GM19463 (cell line): ENCODE measurements at regions not wholly inside any gene's neighbourhood (a gene's known extent, or its start where the extent isn't known, plus 50 kb on each side); places are given as distances from the start of the nearest gene placed in this dataset.

Source experiments
- ATAC-seq: cut with Tn5 transposase; IDR thresholded peaks from one replicate; pipeline ENCODE4 v1.9.1; 2021; ENCODE audit warnings: mild to moderate bottlenecking, moderate library complexity; ENCODE audit not compliant: unreplicated experiment

DNA sequence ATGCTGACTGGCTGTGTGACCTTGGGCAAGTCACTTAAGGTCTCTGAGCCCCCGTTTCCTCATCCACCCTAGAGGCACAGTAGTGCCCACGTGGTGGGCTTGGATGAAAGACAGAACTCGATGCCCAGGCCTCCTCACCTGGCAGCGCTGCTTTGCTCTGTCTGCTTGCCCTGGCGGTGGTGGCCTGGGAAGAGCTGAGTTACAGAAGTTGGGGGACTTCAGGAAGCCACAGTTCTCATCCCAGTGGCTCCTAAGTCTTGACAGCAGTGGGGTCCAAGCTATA, 171.5 kb upstream of the IER5L start:
- no peak for ATAC-seq

- no peak for ATAC-seq
Measured at GRCh38 chr9:129348890-129349664, 171.0 kb upstream of the IER5L start.

DNA sequence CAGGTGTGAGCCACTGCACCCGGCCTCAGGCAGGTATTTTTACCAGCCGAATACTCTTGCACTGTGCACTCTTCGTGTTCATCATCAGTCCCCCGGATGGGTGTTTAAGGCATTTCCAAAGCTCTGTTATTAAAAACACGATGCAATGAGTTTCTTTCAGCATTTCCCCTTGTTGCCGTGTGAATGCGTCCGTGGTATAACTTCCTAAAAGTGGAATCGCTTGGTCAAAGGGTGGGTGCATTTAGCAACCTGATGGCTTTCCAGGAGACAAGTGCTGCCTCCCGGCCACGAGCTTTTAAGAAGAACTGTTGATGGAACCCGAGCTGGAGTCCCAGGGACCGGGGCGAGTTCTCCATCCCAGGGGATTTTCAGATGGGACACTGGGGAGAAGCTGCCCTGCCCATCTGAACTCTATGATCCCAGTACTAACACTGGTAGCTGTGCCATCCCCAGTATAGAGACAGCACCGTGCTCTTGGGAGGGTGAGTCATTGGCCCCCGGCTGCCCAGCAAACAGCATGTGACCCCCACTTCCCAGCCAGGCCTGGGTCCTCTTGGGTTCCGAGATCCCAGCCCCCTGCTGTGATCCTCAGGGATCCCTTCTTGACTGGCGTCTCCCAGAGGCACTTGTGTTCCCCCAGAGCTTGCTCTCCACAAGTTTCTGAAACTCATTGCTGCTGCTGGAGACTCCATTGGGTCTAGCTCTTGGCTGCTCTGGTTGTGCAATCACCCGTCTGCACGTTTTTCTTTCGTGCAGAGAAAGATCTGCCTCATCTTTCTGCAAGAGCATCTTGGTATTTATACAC, 169.5 kb upstream of the IER5L start:
- ATAC-seq: no peak

- ATAC-seq: no peak
Measured at GRCh38 chr9:129346046-129346445, 168.0 kb upstream of the IER5L start.

DNA sequence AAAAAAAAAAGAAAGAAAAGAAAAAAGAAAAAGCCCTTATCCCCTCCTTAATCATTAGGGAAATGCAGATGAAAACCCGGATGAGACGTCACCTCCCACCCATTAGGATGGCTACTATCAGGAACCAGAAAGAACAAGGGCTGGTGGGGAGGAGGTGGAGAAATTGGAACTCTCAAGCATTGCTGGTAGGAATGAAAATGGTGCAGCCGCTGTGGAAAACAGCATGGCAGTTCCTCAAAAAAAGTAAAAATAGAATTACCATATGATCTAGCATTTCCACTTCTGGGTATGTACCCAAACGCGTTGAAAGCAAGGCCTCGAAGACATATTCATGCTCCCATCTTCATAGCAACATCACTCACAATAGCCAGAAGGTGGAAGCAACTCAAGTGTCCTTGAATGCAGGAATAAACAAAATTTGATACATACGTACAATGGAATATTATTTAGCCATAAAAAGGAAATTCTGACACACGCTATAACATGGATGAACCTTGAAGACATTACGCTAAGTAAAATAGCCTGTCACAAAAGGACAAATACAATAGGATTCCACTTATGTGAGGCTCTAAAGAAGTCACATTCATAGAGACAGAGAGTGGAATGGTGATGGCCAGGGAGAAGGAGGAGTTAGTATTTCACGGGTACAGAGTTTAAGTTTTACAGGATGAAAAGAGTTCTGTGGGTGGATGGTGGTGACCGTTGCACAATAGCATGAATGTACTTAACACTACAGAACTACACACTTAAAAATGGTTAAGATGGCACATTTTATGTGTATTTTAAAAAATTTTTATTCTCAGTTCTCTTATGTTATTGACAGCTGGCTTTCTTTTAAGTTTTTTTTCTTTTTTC, 166.8 kb upstream of the IER5L start:
- no peak for ATAC-seq

DNA sequence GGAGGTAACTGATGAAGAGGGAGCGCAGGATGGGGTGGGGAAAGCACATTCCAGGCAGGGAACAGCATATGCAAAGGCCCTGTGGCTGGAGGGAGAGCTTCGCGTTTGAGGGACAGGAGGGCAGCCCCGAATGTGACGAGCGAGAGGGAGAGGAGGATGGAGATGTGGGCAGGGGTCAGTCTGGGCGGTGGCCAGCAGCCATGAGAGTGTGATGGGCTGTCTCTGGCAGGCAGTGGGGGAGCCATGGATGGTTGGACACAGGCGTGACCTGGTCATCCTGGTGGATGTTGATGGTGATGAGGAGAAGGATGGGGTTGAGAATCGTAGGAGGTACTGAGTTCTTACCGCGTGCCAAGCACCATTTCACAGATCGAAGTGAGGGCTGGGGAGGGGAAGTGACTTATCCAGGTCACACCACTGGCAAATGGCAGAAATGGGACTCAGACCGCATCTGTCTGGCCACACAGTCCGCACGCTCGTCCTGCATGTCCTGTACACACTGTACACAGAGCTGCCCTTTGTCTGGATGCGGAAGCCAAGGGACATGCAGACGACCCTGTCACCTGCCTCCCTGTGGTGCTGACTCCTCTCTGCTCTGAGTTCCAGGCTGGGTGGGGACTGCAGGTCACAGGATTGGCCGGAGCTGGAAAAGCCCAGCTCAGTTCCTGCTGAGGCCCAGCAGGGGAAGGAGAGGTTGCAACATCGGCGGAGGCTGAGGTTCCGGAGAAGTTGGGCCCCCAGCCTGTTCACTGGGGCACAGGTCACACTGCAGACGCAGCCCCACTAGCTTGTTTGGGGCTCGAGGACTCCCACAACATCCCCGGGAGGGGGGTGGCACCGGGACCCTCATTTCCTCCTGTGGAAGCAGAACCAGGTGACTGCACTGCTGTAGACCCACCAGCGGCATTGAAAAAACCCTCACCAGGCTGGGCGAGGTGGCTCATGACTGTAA, 165.6 kb upstream of the IER5L start:
- no peak for ATAC-seq

- ATAC-seq: no peak
Measured at GRCh38 chr9:129342591-129343423, 164.7 kb upstream of the IER5L start.

GRCh38 chr9:129341987-129342348, 163.9 kb upstream of the IER5L start:
- no peak for ATAC-seq

DNA sequence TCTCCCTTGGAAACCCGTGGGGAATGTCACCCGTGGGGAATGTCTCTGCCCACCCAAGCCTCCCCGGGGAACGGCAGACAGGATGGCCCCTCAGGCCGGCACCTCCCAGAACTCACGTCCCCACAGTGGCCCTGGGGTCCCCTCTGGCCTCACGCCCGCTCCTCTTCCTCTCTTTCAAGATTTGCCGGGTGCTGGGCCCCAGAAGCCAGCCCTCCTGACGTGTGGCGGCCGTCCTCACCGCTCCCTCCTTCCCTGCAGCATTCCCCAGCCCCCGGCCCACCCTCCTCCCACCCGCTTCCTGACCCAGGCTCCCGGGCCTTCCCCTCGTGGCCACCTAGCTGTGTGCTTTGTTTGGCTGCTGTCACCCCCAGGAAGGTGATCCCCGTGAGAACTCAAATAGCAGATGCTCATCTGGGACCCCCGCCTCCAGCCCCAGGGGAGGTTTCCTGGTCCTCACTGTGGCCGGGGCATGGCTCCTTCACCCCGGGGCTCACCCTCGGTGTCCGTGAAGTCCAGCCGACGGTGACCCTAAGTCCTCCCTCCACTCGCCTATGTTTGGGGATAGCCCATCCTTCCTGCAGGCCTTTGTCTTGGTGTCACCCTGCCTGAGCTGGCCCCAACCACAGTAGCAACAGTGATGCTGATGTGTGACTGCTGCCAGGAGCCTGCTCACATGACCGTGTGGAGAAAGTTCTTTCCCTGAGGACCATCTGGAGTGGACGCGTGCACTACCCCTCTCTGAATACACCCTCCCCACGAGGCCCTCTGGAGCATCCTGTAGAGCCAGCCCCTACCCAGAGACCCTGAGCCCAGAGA, 163.3 kb upstream of the IER5L start:
- no peak for ATAC-seq

GRCh38 chr9:129340427-129341170, 162.5 kb upstream of the IER5L start:
- no peak for ATAC-seq

DNA sequence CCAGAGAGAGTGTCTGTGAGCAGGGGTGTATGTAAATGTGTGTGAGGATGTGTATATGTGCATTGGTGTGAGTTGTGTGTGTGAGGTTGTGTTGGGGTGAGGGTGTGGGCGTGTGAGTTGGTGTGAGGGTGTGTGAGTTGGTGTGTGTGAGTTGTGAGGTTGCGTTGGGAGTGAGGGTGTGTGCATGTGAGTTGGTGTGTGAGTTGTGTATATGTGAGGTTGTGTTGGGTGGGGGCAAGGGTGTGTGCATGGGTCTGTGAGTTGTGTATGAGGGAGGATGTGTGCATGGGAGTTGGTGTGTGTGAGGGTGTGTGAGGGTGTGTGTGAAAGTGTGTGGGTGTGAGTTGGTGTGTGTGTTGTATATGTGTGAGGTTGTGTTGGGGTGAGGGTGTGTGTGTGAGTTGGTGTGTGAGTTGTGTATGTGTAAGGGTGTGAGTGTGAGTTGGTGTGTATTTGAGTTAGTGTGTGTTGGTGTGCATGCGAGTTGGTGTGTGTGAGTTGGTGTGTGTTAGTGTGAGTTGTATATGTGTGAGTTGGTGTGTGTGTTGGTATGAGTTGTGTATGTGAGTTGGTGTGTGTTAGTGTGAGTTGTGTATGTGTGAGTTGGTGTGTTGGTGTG, 161.6 kb upstream of the IER5L start:
- no peak for ATAC-seq

DNA sequence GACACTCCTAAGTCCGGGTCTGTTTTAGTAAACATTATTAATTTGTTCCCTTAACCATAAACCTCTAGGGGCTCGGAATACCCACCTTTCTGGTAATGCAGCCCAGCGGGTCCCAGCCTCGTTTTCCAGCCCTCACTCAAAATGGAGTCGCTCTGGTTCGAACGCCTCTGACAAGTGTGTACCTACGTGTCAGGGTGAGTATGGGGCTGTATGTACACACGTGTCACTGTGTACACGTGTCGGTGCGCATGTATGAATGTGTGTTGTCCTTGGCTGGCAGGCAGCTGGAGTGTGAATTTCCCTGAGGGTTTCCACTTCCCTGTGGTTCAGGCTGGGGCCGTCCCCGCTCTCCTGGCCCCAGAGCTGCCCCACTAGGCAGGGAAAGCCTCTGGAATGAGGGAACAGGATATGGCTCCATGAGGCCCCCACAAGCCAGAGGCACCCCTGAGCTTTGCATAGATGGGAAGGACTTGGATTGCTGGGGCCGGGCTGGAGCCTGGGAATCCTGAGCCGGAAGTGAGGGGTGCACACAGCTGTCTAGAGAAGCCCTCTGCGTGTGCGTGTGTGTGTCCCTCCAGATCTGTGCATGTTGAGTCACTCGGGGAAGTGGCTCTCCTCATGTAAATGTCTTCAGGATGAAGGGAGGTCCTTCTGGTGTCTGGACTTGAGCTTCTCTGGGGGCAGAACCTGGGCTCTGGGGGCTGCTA, 160.8 kb upstream of the IER5L start:
- ATAC-seq: no peak

DNA sequence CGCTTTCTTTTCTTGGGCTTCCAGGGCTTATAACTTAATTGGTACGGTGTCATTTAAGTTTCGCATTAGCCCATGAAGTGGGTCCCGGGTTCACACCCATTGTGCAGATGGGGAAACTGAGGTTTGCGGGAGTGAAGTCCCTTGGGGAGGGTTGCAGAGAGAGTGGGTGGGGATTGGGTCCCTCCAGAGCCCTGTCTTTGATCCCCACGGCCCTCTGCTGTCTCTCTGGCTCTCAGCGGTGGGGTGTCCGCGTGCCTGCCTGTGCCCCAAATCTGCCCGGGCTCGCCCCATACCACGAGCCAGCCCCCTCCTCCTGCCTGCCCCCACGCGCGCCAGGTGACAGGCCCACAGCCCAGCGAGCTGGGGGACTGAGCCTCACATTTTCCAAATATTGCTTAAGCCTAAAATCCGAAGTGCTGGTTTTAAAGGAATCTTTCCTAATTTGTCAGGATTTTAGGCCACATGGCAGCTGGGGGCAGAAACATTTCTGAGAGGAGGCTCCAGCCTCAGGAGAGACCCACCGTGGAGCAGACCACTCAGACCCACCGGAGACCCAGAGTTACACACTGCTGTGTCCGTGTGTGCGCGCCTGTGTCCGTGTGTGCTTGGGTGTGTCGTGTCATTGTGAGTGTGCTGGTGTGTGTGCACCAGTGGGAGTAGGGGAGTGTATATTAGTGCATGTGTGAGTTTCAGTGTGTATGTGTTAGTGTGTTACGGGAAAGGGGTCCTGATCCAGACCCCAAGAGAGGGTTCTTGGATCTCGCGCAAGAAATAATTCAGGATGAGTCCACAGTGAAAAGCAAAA, 159.5 kb upstream of the IER5L start:
- ATAC-seq: no peak

- ATAC-seq: no peak
Measured at GRCh38 chr9:129336601-129337331, 158.7 kb upstream of the IER5L start.

DNA sequence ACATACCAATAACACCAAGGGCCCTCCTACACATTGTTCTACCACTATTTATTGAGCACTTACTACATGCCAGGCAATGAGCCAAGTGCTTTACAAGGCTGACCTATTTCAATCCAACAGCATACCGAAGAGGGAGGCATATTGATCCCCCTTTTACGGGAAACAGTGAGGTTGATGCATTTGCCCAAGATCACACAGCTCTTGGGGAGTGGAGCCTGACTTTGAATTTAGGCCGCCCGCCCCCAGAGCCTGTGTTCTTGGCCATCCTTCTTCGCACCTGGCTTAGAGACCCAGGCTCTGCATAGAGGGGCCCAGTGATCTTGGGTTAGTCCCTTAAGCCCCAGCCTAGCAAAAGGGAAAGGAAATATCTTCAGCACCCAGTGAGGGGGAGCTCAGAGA, 158.1 kb upstream of the IER5L start:
- no peak for ATAC-seq
